AML-193 (cell line): ENCODE measurements at regions not wholly inside any gene's neighbourhood (a gene's known extent, or its start where the extent isn't known, plus 50 kb on each side); places are given as distances from the start of the nearest gene placed in this dataset.
A peak's percentile ranks its signal among the peaks of the same experiment; 100 is the strongest.
"Not testable (repeated sequence)": the region's sequence is repeated elsewhere in the genome, so short reads cannot be mapped to it uniquely, and the experiment has no call there.

Experiments
- DNase-seq, 2 experiments: peaks; one replicate each; lab custom pipeline; 2025; lab: John Stamatoyannopoulos, UW

DNA sequence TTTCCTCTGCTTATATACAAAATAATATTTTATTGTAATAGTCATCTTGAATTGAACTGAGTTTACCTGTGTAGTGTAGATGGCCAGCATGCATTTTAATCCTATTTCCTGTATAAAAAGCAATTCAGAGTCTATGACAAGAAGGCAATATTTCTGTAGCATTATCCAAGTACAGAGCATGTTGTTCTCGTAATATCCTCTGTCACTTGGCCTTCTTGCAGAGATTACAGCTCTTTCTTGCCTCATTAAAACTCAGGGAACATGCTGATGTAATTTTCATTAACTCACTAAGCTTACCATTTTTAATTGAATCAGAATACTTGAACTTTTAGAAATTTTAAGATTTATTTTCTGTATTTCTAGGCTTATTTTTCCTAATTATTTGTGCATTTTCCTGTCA, 203.3 kb upstream of the AGTR1 start:
- peak; percentile 14 to 18 for DNase-seq

DNA sequence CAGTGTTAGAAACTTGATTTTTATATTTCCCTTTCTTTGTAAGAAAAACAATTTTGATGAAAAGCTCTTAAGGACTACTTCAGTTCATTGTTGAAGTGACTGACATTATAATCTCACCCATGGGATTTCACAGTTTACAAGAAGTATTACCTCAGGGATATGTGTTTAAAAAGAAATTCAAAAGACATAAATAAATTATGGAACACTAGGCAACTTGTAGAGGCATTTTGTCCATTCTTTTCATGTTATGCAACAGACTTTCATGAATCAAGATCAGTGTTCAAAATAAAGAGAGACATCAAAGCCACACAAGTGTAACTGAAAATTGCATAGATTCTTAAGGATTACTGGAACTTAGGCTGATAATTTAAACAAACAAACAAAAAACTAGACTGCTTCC, 196.8 kb upstream of the AGTR1 start:
- DNase-seq = no peak

DNA sequence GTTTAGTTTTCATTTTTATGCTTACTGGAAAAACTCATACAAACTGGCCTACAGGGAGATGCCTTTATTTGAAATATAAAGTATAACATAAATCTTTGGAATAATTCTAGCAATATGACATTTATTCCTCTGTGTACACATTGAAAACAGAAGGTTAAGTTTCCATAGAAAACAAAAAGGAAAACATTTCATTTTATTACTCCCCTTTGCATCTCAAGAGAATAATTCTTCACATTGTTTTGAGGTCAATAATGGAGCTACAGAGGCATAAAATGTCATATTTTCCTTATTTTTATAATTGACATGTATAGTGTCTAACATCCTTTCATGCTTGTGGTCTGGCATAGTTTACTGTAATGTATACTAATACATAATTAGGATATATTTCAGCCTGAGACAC, 187.6 kb upstream of the AGTR1 start:
- no peak for DNase-seq

DNA sequence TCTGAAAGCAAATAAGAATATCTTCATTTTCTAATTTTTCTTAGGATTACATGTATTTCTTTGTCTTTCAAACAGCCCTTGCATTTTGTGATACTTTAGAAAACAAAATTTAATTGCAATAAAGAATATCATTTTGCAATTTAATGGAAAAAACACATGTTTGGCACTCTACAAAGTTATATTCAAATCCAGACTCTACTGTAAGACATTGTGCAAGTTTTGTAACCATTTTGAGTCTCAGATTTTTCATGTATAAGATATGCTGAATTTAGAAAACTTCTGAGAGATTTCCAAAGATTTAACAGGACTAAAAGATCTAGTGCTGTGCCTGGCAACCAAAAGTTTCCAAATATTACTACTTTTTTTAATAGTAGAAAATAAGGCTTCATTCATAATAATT, 187.1 kb upstream of the AGTR1 start:
- no peak for DNase-seq

DNA sequence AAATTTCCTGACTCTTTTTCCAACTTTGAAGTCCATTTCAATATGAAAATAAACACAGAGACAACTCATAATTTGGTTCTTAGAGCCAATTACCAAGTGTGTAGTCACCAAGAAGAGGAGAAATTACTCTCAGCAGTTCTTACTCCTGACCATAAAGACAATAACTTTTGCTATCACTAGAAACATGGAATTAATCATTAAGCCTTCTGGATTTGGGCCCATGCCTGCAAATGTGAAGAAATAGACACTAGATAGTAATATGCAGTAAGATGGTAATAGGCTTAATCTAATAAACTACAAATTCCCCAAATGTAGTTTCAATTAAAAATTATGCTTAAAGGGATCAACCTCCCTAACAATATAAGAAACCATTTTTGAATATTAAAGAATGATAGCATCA, 185.1 kb upstream of the AGTR1 start:
- no peak for DNase-seq

DNA sequence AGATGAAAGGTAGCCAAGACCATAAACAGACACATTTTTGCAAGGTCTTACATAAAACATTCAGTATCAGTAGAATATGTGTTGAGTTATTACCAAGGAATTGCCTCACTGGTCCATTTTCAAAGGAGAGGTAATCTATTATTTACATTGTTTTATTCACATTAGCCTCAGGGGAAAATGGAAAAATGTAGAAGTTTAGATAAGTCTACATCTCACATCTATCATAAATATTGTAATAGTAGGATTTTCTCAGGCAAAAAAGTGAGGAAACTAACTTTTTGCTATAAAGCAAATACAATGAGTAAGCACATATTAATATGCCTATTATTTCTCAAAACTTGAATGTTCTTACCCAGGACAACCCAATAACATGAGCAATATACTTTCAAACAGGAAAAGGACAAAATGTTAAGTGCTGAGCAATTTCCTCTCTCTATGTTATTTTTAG, 184.6 kb upstream of the AGTR1 start:
- DNase-seq = no peak

DNA sequence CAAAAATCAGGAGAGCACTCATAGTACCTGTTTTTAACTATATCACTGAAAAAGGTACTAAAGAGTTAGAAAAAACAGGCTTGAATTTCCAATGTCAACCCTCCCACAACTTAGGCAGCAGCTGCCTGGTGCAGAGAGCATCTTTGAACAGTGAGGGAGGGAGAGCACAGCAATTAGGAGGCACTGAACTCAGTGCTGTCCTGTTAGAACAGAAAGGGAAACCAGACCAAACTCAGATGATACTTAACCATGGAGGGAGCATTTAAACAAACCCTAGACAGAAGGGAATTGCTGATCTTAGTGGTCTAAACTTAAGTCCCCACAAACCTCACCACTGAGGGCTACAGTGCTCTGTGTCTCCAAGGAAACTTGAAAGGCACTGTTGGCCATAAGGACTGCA, 179.2 kb upstream of the AGTR1 start:
- no peak for DNase-seq

DNA sequence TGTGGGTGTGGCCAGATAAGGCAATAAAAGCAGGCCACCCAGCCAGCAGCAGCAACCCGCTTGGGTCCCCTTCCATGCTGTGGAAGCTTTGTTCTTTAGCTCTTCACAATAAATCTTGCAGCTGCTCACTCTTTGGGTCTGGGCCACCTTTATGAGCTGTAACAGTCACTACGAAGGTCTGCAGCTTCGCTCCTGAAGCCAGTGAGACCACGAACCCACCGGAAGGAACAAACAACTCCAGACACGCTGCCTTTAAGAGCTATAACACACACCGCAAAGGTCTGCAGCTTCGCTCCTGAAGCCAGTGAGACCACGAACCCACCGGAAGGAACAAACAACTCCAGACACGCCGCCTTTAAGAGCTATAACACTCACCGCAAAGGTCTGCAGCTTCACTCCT, 172.1 kb upstream of the AGTR1 start:
- not testable (repeated sequence) for DNase-seq

DNA sequence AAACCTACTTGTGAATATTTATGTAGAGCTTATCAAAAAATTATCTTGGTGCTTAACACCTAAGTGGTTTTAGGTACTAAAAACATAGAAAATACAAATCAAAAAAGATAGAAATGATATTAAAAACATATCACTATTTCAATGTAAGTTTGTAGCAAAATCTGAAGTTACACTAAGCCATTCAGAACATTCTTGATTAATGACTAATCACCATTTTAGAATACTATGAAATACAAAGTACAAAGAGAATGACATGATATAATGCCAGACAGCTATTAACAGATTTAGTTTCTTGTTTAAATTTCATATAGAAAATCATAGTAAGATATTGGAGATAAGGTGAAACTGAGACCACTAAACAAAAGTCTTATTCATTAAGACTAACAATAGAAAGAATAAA, 169.7 kb upstream of the AGTR1 start:
- no peak for DNase-seq

DNA sequence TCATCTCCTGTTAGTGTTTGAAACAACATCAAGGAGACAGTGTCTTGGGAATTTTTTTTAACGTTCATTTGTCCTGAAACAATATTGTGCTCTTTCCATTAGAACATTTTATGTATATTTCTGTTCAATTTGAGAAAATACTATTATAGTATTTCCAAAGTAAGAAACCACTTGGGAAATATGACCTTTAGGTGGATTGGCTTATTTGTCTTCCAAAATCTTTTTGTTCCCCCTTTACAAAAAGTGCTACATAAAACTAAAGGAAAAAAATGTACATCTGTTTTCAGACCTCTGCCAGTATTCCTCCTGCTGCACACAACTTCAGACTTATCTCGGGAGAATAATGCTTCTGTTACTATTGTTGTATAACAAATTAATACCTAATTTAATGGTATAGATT, 165.9 kb upstream of the AGTR1 start:
- DNase-seq = no peak

DNA sequence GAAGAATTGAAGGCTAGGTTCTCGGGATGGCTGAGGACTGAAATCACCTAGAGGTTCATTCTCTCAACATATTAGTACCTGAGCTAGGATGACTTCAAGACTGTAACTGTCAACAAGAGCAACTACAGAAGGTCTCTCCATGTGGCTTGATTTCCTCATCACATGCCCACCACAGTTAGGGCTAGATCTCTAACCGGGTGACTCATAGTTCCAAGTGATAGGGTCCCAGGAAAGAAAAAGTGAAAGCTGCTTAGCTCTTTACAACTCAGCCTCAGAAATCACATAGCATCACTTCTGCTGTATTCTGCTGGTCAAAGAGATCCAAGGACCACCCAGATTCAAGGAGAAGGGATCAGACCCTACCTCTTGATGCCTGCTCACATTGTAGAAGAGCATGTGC, 165.4 kb upstream of the AGTR1 start:
- DNase-seq = no peak

DNA sequence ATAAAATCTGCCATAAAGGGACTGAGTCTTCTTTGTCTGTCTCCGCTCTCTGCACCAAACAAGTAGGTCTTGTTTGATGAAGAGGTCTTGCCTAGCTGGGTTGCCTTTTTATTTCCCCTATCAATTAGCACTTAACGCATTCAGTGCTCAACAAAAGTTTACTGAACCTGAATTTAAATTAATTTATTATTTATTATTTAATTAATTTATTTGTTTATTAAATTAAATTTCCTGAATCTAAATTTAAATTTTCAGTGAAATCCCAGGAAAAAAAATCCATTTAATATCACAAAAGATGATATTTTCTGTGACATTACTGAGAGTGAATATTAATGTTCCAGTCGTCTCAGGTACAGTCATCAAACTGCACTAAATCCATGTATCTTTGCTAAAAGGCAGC, 164.9 kb upstream of the AGTR1 start:
- DNase-seq = no peak

DNA sequence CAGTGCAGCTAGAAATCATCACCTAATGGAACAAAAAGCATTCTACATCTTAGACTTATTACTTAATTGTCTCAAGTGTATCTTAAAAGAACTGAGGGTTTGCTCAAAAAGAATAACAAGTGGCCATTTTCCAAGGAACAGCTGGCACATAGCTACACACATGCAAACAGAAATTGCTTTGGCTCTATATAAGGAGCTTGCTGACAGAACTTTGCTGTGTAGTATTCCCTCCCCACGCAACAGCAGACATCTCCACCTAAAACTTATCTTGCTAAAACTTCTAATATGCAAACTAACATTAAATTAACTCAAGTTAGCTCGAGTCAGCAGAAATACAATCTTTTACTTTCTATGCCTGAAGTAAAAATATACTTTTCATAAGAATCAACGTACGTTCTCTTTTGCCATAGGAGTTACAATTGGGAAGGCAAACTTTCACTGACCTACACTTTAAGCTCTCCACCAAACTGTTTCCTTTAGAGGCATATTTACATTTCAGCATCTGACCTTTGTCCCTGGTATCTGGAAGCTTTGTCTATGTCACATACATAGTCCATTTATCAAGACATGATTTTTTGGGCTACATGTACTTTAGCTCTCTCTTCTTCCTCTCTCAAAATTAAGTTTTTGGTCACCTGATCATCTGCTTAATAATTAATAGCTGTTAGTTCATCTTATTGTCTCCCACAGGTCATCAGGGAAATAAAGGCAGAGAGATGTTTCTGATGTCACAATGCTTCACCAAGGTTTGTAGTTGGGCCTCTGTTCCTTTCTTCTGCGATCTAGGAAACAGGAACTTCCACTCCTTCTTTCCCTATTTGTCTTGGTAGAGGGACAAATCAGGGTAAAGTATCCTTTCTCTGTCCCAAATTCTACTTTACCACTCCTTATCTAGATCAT, 163.4 kb upstream of the AGTR1 start:
- DNase-seq = no peak

DNA sequence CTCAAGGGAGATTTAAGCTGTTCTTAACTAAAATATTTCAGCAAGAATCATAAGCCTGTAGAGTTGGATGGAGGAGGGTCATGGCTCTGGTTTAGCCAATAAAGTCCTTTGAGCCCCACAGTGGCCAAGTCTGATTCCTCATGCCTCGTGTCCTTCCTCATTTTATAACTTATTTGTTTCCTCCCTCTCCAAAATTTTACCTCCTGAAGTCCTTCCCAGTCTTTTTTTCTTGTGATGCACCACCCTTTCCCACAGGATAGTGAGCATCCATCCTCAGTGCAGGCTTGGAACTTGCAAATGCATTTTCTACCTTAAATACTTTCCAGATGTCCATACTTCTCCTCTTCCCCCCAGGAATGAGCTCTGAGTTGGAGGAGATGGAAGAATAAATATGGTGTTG, 162.7 kb upstream of the AGTR1 start:
- no peak for DNase-seq

DNA sequence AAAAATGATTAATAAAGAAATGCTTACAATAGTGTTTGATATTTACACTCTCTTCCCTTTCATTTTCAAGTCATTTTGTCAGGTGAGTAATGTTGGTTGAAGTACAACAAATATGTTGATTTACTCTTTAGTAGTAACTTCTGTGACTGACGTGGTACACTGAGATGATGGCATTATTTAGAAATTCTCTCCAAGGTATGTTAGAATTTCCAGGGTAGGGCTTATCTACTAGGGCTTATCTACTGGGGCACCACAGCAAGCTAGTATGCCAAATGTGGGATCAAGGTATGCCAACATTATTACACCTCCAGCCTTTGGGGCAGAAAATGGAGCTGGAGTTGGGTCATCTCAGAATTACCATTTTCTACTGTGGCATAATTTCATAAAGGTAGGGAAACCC, 157.4 kb upstream of the AGTR1 start:
- no peak for DNase-seq

DNA sequence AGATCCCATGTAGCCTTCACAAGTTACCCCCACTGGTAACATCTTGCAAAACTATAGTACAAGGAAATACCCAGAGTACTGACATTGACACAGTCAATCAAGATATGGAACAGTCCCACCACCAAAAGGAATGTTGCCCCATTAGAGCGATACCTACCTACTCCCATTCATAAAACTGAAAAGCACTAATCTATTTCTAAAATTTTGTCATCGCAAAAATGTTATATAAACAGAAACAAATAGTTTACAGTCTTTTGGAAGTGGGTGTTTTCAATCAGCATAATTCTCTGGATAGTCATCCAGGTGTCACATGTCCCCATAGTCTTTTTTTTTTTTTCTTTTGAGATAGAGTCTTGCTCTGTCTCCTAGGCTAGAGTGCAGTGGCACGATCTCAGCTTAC, 156.9 kb upstream of the AGTR1 start:
- DNase-seq = no peak

DNA sequence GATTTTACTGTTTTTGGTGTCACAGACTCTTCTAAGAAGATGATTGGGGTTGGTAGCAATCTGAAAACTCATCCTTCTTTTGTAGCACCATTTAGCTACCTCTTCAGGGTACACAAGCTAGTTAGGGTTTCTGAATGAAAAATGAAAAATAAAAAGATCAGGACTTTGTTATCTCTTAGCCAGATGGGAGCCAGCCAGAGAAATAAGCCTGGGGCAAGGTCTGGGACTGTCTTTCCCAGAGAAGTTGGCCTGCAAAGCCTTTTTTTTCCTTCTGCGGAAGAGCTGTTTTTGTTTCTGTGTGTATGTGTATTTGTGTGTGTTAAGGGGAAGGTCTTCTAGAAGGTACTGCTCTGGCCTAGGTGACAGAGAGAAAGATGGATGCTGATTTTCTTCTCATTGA, 150.7 kb upstream of the AGTR1 start:
- DNase-seq = no peak

DNA sequence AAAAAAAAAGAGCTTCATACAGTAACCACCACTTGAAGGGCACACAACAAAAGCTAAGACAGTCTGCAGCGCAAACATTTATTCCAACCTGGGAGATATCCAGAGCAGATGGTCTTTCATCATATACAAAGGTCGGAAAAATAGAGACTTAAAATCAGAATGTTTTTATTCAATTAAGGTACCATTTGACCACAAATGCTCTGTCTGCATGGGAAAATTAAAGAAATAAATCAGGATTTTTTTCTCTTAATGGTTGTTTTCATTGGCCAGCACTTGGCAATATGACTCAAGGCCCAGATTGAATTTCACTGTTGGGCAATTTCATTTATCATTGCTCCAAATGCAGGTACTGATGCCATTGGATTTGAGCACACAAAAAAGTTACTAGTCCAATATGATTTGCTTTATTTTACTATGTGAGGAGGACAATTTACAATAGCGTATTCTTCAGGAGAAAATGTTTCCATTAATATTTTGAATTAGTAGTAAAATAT, 145.9 kb upstream of the AGTR1 start:
- DNase-seq = no peak

DNA sequence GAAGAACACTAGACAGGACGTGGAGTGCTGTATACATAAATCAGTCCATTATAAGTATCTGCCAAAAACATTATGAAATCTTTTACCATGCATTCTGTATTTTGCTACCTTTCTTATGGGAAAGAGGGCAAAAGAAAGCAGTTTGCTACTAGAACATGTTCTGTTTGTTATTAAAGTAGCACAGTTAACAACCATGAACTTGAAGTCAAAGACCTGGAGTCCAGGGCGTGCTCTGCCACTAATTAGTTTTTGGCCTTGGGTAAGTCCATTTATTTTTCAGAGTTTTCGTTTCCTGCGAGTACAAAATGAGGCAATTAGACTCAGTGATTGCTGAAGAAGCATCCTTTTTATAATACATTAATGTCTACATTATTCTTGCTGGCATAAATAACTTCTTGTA, 143.3 kb upstream of the AGTR1 start:
- DNase-seq = no peak

DNA sequence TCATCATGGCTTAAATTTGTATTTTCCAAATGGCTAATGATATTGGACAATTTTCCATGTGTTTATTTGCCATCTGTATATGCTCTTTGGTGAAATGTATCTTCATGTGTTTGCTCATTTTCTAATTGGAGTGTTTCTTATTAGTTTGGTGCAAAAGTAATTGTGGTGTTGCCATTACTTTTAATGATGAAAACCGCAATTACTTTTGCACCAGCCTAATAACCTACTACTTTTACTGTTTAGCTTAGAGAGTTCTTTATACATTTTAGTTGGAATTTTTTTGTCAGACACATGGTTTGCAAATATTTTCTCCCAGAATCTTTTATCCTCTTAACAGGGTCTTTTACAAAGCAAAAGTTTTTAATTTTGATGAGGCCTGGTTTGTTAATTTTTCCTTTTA, 141.0 kb upstream of the AGTR1 start:
- no peak for DNase-seq

DNA sequence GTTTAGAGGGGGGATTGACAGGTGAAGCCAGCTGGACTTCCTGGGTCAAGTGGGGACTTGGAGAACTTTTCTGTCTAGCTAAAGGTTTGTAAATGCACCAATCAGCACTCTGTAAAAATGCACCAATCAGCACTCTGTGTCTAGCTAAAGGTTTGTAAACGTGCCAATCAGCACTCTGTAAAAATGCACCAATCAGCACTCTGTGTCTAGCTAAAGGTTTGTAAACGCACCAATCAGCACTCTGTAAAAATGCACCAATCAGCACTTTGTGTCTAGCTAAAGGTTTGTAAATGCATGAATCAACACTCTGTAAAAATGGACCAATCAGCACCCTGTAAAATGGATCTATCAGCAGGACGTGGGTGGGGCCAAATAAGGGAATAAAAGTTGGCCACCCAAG, 120.1 kb upstream of the AGTR1 start:
- DNase-seq = not testable (repeated sequence)

DNA sequence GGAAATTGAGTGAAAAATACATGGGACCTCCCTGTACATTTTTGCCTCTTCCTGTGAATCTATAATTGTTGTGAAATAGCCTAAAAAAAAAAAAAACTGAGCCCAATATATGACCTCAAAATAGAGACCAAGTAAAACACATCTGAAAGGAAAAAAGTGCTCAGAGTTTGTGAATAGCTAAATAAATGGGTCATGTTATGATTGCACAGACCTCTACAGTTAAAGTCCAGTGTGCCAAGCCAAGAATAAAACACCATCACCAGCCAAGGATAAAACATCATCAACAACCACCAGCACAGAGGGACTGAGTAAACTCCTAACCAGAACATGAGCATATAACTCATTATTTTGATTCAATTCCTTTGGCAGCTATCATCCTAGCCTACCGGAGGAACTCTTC, 115.6 kb upstream of the AGTR1 start:
- peak; percentile 37 to 51 for DNase-seq

DNA sequence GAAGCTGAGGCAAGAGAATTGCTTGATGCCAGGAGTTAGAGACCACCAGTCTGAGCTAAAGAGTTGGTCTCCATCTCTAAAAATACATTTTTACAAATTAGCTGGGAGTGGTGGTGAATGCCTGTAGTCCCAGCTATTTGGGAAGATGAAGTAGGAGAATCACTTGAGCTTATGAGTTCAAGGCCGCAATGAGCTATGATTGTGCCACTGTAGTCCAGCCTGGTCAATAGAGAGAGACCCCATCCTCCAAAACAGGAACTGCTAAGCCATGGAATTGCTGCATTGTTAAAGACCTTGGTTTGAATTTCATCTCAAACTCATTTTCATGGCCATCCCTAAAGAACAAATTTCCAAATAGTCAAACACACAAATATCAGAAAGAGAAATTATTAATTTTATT, 113.9 kb upstream of the AGTR1 start:
- no peak for DNase-seq

DNA sequence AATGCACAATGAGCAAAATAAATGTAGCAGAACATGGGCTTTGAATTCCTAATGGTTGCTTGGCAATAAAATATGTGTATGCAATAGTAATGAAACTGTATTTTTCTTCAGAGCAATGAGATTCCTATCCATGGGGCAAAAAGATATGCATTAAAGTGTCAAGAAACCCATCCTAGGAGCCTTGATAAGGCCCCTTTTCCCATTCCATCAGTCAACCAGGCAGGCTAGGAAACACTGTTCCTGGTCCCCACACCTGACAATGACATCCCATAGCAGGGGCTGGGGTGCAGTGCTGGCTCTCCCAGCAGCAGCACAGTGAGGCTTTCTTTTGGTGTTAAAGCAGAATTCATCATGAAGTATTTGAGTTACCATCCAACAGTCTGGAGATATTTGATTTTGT, 113.3 kb upstream of the AGTR1 start:
- no peak for DNase-seq
